ENCODE measurements at regions not wholly inside any gene's neighbourhood (a gene's known extent, or its start where the extent isn't known, plus 50 kb on each side); places are given as distances from the start of the nearest gene placed in this dataset.

- H4K20me1 ChIP-seq (ENCODE audit: insufficient read depth): no peaks in the 10 kb centered on the region
- no peaks in the 10 kb centered on the region for H3K27me3 ChIP-seq (ENCODE audit: insufficient read depth, low read depth, low read length)
- H2AFZ ChIP-seq (ENCODE audit: low read depth, low read length): no peak overlapping the region
- no peak overlapping the region for H3K9ac ChIP-seq (ENCODE audit: low read length)
- no peak overlapping the region for H3K4me3 ChIP-seq (ENCODE audit: low read length)
- no peaks in the 10 kb centered on the region for H3F3A ChIP-seq (ENCODE audit: insufficient read depth, low read length, poor library complexity, severe bottlenecking)
- no peak overlapping the region for H3K27ac ChIP-seq (ENCODE audit: low read length)
- no peaks in the 10 kb centered on the region for H3K36me3 ChIP-seq (ENCODE audit: insufficient read depth, low read length)
- H3K9me3 ChIP-seq (ENCODE audit: low read length): no peaks in the 10 kb centered on the region
- no peak overlapping the region for H3K4me2 ChIP-seq (ENCODE audit: low read length)
- TF ChIP-seq MXI1 (conservative IDR thresholded peaks at IDR 0.05; ENCODE audit: poor library complexity, severe bottlenecking): no peak
- TF ChIP-seq SMC3 (conservative IDR thresholded peaks at IDR 0.05; ENCODE audit: poor library complexity): no peak
- no peak for TF ChIP-seq POLR2AphosphoS5 (IDR thresholded peaks at IDR 0.05)
- TF ChIP-seq, protein P1, sequence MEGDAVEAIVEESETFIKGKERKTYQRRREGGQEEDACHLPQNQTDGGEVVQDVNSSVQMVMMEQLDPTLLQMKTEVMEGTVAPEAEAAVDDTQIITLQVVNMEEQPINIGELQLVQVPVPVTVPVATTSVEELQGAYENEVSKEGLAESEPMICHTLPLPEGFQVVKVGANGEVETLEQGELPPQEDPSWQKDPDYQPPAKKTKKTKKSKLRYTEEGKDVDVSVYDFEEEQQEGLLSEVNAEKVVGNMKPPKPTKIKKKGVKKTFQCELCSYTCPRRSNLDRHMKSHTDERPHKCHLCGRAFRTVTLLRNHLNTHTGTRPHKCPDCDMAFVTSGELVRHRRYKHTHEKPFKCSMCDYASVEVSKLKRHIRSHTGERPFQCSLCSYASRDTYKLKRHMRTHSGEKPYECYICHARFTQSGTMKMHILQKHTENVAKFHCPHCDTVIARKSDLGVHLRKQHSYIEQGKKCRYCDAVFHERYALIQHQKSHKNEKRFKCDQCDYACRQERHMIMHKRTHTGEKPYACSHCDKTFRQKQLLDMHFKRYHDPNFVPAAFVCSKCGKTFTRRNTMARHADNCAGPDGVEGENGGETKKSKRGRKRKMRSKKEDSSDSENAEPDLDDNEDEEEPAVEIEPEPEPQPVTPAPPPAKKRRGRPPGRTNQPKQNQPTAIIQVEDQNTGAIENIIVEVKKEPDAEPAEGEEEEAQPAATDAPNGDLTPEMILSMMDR (IDR thresholded peaks at IDR 0.05; ENCODE audit: poor library complexity, severe bottlenecking): no peak
- TF ChIP-seq EZH2 (IDR thresholded peaks at IDR 0.05; ENCODE audit: borderline replicate concordance, insufficient read depth, low read length, poor library complexity, severe bottlenecking): no peak
- no peak for TF ChIP-seq REST (IDR thresholded peaks at IDR 0.05; ENCODE audit: borderline replicate concordance)
- no peak for TF ChIP-seq RAD21 (conservative IDR thresholded peaks at IDR 0.05)
- TF ChIP-seq TAF1 (IDR thresholded peaks at IDR 0.05; ENCODE audit: low read depth): no peak
- no peak for TF ChIP-seq EP300 (conservative IDR thresholded peaks at IDR 0.05; ENCODE audit: poor library complexity, severe bottlenecking)
- no peaks in the 10 kb centered on the region for H3K79me2 ChIP-seq (replicated peaks; ENCODE audit: insufficient read depth, low read length)
- H3K9me2 ChIP-seq (ENCODE audit: insufficient read depth, low read length): no peaks in the 10 kb centered on the region
Measured at GRCh38 chr7:91557789-91558404, 293.7 kb downstream of the FZD1 start.

- H3K27ac ChIP-seq (ENCODE audit: low read length): no peak overlapping the region
- no peaks in the 10 kb centered on the region for H3K36me3 ChIP-seq (ENCODE audit: insufficient read depth, low read length)
- no peaks in the 10 kb centered on the region for H3K9me2 ChIP-seq (ENCODE audit: insufficient read depth, low read length)
- no peak overlapping the region for H2AFZ ChIP-seq (ENCODE audit: low read depth, low read length)
- no peak overlapping the region for H3K4me3 ChIP-seq (ENCODE audit: low read length)
- no peaks in the 10 kb centered on the region for H3K79me2 ChIP-seq (replicated peaks; ENCODE audit: insufficient read depth, low read length)
- H4K20me1 ChIP-seq (ENCODE audit: insufficient read depth): no peaks in the 10 kb centered on the region
- no peaks in the 10 kb centered on the region for H3F3A ChIP-seq (ENCODE audit: insufficient read depth, low read length, poor library complexity, severe bottlenecking)
- H3K9me3 ChIP-seq (ENCODE audit: low read length): no peaks in the 10 kb centered on the region
- no peak overlapping the region for H3K4me2 ChIP-seq (ENCODE audit: low read length)
- no peak overlapping the region for H3K9ac ChIP-seq (ENCODE audit: low read length)
- no peaks in the 10 kb centered on the region for H3K27me3 ChIP-seq (ENCODE audit: insufficient read depth, low read depth, low read length)
- TF ChIP-seq RAD21 (conservative IDR thresholded peaks at IDR 0.05): no peak
- no peak for TF ChIP-seq POLR2AphosphoS5 (IDR thresholded peaks at IDR 0.05)
- TF ChIP-seq EZH2 (IDR thresholded peaks at IDR 0.05; ENCODE audit: borderline replicate concordance, insufficient read depth, low read length, poor library complexity, severe bottlenecking): no peak
- TF ChIP-seq TAF1 (IDR thresholded peaks at IDR 0.05; ENCODE audit: low read depth): no peak
- TF ChIP-seq SMC3 (conservative IDR thresholded peaks at IDR 0.05; ENCODE audit: poor library complexity): no peak
- TF ChIP-seq EP300 (conservative IDR thresholded peaks at IDR 0.05; ENCODE audit: poor library complexity, severe bottlenecking): no peak
- TF ChIP-seq, protein P1 (IDR thresholded peaks at IDR 0.05; ENCODE audit: poor library complexity, severe bottlenecking): no peak
- TF ChIP-seq MXI1 (conservative IDR thresholded peaks at IDR 0.05; ENCODE audit: poor library complexity, severe bottlenecking): no peak
- TF ChIP-seq REST (IDR thresholded peaks at IDR 0.05; ENCODE audit: borderline replicate concordance): no peak
Measured at GRCh38 chr7:91559947-91560346, 295.7 kb downstream of the FZD1 start.

All from neural cell (in vitro differentiated cells).